Spinal cord (tissue), 9 donors: ENCODE measurements at regions not wholly inside any gene's neighbourhood (a gene's known extent, or its start where the extent isn't known, plus 50 kb on each side); places are given as distances from the start of the nearest gene placed in this dataset.

ENCODE experiments used
- DNase-seq, 6 donors: peaks; one replicate each; pipeline versions ENCODE4 v3.0.0 to v3.0.0-alpha.2; 2013 to 2015; ENCODE audit warnings: low spot score in 6 of 6, low read depth in 4 of 6
- H3K27ac ChIP-seq: one replicate; pipeline ENCODE4 v1.5.1; 2013; ENCODE audit warnings: low read depth, low read length, control low read depth
- H3K27me3 ChIP-seq: one replicate; pipeline ENCODE4 v1.6.1; 2013; ENCODE audit warnings: low read length; ENCODE audit not compliant: control insufficient read depth, insufficient read depth
- H3K36me3 ChIP-seq: one replicate; pipeline ENCODE4 v1.6.1; 2013; ENCODE audit warnings: low read length; ENCODE audit not compliant: control insufficient read depth, insufficient read depth
- H3K4me1 ChIP-seq: one replicate; pipeline ENCODE4 v1.6.1; 2013; ENCODE audit warnings: low read length; ENCODE audit not compliant: control insufficient read depth, insufficient read depth
- H3K4me3 ChIP-seq: one replicate; pipeline ENCODE4 v1.5.1; 2013; ENCODE audit warnings: low read depth, low read length, control low read depth
- H3K9me3 ChIP-seq: one replicate; pipeline ENCODE4 v1.6.1; 2013; ENCODE audit warnings: low read length; ENCODE audit not compliant: control insufficient read depth, insufficient read depth
- WGBS: methylation state at CpG from one replicate; pipeline ENCODE4 v1.1.5; 2013; ENCODE audit warnings: missing lambda C conversion rate; ENCODE audit not compliant: insufficient coverage; 5-methylcytosine and 5-hydroxymethylcytosine counted together
- donor health status: healthy.

- H3K27me3 ChIP-seq: peaks cover 8% of the 10 kb centered on the region
- H3K36me3 ChIP-seq: no peaks in the 10 kb centered on the region
- DNase-seq: no peak
- H3K27ac ChIP-seq: no peak overlapping the region
- peaks cover 37% of the 10 kb centered on the region for H3K4me1 ChIP-seq
- 25% methylated on average over 20 of the region's 28 CpGs for WGBS
- no peaks in the 10 kb centered on the region for H3K9me3 ChIP-seq
- no peak overlapping the region for H3K4me3 ChIP-seq
Observed at GRCh38 chr15:99447497-99448371, 118.0 kb upstream of the MEF2A start.

- WGBS: no CpG with 5 or more reads among the region's 4 CpGs
- peaks cover 42% of the 10 kb centered on the region for H3K4me1 ChIP-seq
- H3K27ac ChIP-seq: no peak overlapping the region
Observed at GRCh38 chr15:99449514-99449913, 116.3 kb upstream of the MEF2A start.

GRCh38 chr15:99450896-99451358, 114.9 kb upstream of the MEF2A start:
- no peak overlapping the region for H3K4me3 ChIP-seq
- peak in 1 of 6 donors; percentile 26 for DNase-seq
- H3K27ac ChIP-seq: peak overlapping the region; percentile 21
- WGBS: 50% methylated on average over 13 of the region's 14 CpGs
- H3K27me3 ChIP-seq: peaks cover 8% of the 10 kb centered on the region
- no peaks in the 10 kb centered on the region for H3K9me3 ChIP-seq
- H3K36me3 ChIP-seq: no peaks in the 10 kb centered on the region
- peaks cover 49% of the 10 kb centered on the region for H3K4me1 ChIP-seq

More at GRCh38 chr15:99449514-99449913, 116.3 kb upstream of the MEF2A start:
- DNase-seq: peak in 1 of 6 donors; percentile 24
- peaks cover 8% of the 10 kb centered on the region for H3K27me3 ChIP-seq
- H3K4me3 ChIP-seq: no peak overlapping the region
- no peaks in the 10 kb centered on the region for H3K36me3 ChIP-seq
- no peaks in the 10 kb centered on the region for H3K9me3 ChIP-seq

GRCh38 chr15:99451484-99451883, 114.3 kb upstream of the MEF2A start:
- no peak for DNase-seq
- peaks cover 49% of the 10 kb centered on the region for H3K4me1 ChIP-seq

GRCh38 chr15:99452010-99452409, 113.8 kb upstream of the MEF2A start:
- Histone ChIP-seq H3K36me3 (no peaks in the 10 kb centered on the region), H3K27ac (no peak overlapping the region), H3K9me3 (no peaks in the 10 kb centered on the region), H3K4me1 (peaks cover 45% of the 10 kb centered on the region), H3K4me3 (no peak overlapping the region), H3K27me3 (peaks cover 2% of the 10 kb centered on the region)
- DNase-seq: no peak
- 99% methylated on average over 11 of the region's 11 CpGs for WGBS

More at GRCh38 chr15:99451484-99451883, 114.3 kb upstream of the MEF2A start:
- WGBS: 75% methylated on average over 2 of the region's 3 CpGs
- Histone ChIP-seq H3K36me3 (no peaks in the 10 kb centered on the region), H3K27ac (peak overlapping the region; percentile 21), H3K4me3 (no peak overlapping the region), H3K9me3 (no peaks in the 10 kb centered on the region), H3K27me3 (peaks cover 6% of the 10 kb centered on the region)

GRCh38 chr15:99452728-99453636, 112.8 kb upstream of the MEF2A start:
- Histone ChIP-seq H3K4me1 (peaks cover 41% of the 10 kb centered on the region), H3K27ac (peak overlapping the region; percentile 64), H3K9me3 (no peaks in the 10 kb centered on the region), H3K4me3 (no peak overlapping the region), H3K27me3 (no peaks in the 10 kb centered on the region), H3K36me3 (no peaks in the 10 kb centered on the region)
- 84% methylated on average over 24 of the region's 24 CpGs for WGBS
- DNase-seq: peak in 1 of 6 donors; percentile 53

- peaks cover 41% of the 10 kb centered on the region for H3K4me1 ChIP-seq
- H3K27ac ChIP-seq: no peak overlapping the region
Observed at GRCh38 chr15:99453637-99454030, 112.2 kb upstream of the MEF2A start.

GRCh38 chr15:99454107-99454809, 111.5 kb upstream of the MEF2A start:
- Histone ChIP-seq H3K4me1 (peaks cover 41% of the 10 kb centered on the region), H3K27me3 (no peaks in the 10 kb centered on the region), H3K36me3 (no peaks in the 10 kb centered on the region), H3K9me3 (no peaks in the 10 kb centered on the region), H3K4me3 (no peak overlapping the region), H3K27ac (peak overlapping the region; percentile 61)
- 94% methylated on average over 4 of the region's 6 CpGs for WGBS
- no peak for DNase-seq

More at GRCh38 chr15:99453637-99454030, 112.2 kb upstream of the MEF2A start:
- Histone ChIP-seq H3K27me3 (no peaks in the 10 kb centered on the region), H3K4me3 (no peak overlapping the region), H3K36me3 (no peaks in the 10 kb centered on the region), H3K9me3 (no peaks in the 10 kb centered on the region)
- no peak for DNase-seq
- WGBS: 93% methylated on average over 6 of the region's 6 CpGs
